Testis (tissue), 2 donors: ENCODE measurements at regions not wholly inside any gene's neighbourhood (a gene's known extent, or its start where the extent isn't known, plus 50 kb on each side); places are given as distances from the start of the nearest gene placed in this dataset.

ENCODE experiments used
- DNase-seq: peaks from one replicate; pipeline ENCODE4 v3.0.0-alpha.2; 2019
- H3K27ac ChIP-seq, 2 donors: fragments of 200-600 bp; sonication (generic); one replicate each; pipeline ENCODE4 v1.5.1; 2019
- H3K27me3 ChIP-seq: fragments of 200-600 bp; sonication (generic); one replicate; pipeline ENCODE4 v1.5.1; 2019
- H3K36me3 ChIP-seq: fragments of 200-600 bp; sonication (generic); one replicate; pipeline ENCODE4 v1.5.1; 2017; ENCODE audit warnings: low read depth; ENCODE audit errors: missing control alignments
- H3K4me1 ChIP-seq: fragments of 200-600 bp; sonication (generic); one replicate; pipeline ENCODE4 v1.5.1; 2019
- H3K4me3 ChIP-seq, 2 donors: fragments of 200-600 bp; sonication (generic); one replicate each; pipeline ENCODE4 v1.5.1; 2017 to 2019
- H3K9me3 ChIP-seq: fragments of 200-600 bp; sonication (generic); one replicate; pipeline ENCODE4 v1.5.1; 2017
- POLR2A ChIP-seq: fragments of 450-650 bp; IDR thresholded peaks from one replicate; pipeline ENCODE4 v1.6.1; 2017; ENCODE audit warnings: antibody characterized with exemption, mild to moderate bottlenecking, moderate library complexity
- WGBS, 2 donors: methylation state at CpG; one replicate each; pipeline ENCODE4 v1.1.5; 2018; 5-methylcytosine and 5-hydroxymethylcytosine counted together
- intact Hi-C: fragments of 100-400 bp; cut with DNase I; formaldehyde crosslinking; loops from one replicate; pipeline ENCODE4 v1.15.1; 2023; ENCODE audit warnings: low total_unique reads
- TF ChIP-seq, protein P1 (sequence below), 3 experiments: fragments of 450-650 bp in 2 of 3; fragments of 200-600 bp in 1 of 3; sonication (generic) in 1 of 3; IDR thresholded peaks; one replicate each; pipeline ENCODE4 v1.5.1; 2016 to 2019; ENCODE audit warnings: antibody characterized with exemption in 3 of 3, mild to moderate bottlenecking in 2 of 3, moderate library complexity in 1 of 3

GRCh38 chr2:34670482-34670881 lies 1071.4 kb upstream of the FAM98A start:
- no peaks in the 10 kb centered on the region for H3K27me3 ChIP-seq
- intact Hi-C loops: no loop called here
- TF ChIP-seq POLR2A: no peak
- TF ChIP-seq, protein P1, sequence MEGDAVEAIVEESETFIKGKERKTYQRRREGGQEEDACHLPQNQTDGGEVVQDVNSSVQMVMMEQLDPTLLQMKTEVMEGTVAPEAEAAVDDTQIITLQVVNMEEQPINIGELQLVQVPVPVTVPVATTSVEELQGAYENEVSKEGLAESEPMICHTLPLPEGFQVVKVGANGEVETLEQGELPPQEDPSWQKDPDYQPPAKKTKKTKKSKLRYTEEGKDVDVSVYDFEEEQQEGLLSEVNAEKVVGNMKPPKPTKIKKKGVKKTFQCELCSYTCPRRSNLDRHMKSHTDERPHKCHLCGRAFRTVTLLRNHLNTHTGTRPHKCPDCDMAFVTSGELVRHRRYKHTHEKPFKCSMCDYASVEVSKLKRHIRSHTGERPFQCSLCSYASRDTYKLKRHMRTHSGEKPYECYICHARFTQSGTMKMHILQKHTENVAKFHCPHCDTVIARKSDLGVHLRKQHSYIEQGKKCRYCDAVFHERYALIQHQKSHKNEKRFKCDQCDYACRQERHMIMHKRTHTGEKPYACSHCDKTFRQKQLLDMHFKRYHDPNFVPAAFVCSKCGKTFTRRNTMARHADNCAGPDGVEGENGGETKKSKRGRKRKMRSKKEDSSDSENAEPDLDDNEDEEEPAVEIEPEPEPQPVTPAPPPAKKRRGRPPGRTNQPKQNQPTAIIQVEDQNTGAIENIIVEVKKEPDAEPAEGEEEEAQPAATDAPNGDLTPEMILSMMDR (IDR thresholded peaks at IDR 0.05): no peak
- no peaks in the 10 kb centered on the region for H3K36me3 ChIP-seq
- no peak for DNase-seq
- no peaks in the 10 kb centered on the region for H3K4me1 ChIP-seq
- H3K4me3 ChIP-seq: no peak overlapping the region
- 73 to 87% methylated on average over 3 of the region's 3 CpGs for WGBS, 2 donors
- no peak overlapping the region for H3K27ac ChIP-seq
- H3K9me3 ChIP-seq: no peaks in the 10 kb centered on the region

DNA sequence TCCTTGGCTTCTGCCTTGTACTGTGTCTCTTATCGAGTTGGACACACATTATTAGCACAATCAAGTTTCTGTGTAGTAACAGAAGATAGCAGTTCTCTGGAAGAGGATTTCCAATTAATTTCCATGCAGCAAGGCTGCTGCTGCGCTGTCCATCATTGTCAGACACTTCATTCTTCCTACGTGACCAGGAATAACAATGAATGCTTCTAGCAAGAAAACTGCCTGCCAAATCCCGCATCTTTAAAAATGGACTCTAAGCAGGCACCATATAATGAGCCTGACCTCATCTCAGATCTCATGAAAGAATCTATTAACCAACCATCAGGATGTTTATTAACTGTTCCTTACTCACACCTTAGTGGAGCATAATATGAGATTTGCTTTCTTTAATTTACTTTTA lies 1067.7 kb upstream of the FAM98A start:
- no peak for DNase-seq
- intact Hi-C loops: no loop called here
- no peak for TF ChIP-seq POLR2A
- TF ChIP-seq, protein P1 (IDR thresholded peaks at IDR 0.05): no peak
- no peaks in the 10 kb centered on the region for H3K4me1 ChIP-seq
- no peak overlapping the region for H3K4me3 ChIP-seq
- H3K36me3 ChIP-seq: no peaks in the 10 kb centered on the region
- no peaks in the 10 kb centered on the region for H3K9me3 ChIP-seq
- no peaks in the 10 kb centered on the region for H3K27me3 ChIP-seq
- no peak overlapping the region for H3K27ac ChIP-seq
- 63 to 66% methylated on average over 4 of the region's 4 CpGs for WGBS, 2 donors

DNA sequence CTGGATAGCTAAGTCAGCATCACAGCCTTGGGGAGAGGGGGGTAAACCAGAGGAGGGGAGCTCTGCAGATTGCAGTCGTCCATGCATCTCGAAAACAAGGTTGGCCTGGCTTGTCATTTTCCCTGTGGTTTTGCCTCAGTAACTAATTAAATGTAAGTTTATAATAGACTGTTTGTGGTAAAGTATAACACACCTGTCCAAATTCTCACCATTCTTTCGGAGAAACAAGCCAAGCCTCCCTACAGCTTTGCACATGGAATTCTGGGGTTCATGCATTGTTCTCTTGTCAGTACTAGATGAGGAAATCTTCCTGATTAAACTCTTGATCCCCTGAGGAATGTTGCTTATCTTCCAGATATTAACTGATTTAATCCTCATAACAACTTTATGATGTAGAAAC lies 1065.2 kb upstream of the FAM98A start:
- Histone ChIP-seq H3K36me3 (no peaks in the 10 kb centered on the region), H3K9me3 (no peaks in the 10 kb centered on the region), H3K4me3 (no peak overlapping the region), H3K27ac (no peak overlapping the region), H3K4me1 (no peaks in the 10 kb centered on the region), H3K27me3 (no peaks in the 10 kb centered on the region)
- WGBS, 2 donors: 86 to 94% methylated on average over 3 of the region's 3 CpGs
- TF ChIP-seq POLR2A: no peak
- TF ChIP-seq, protein P1 (IDR thresholded peaks at IDR 0.05): no peak
- intact Hi-C loops: no loop called here
- DNase-seq: no peak

- TF ChIP-seq POLR2A: no peak
- TF ChIP-seq, protein P1 (IDR thresholded peaks at IDR 0.05): no peak
Measured at GRCh38 chr2:34663314-34663713, 1064.2 kb upstream of the FAM98A start.

GRCh38 chr2:34660741-34661140 lies 1061.6 kb upstream of the FAM98A start:
- Histone ChIP-seq H3K4me3 (no peak overlapping the region), H3K9me3 (no peaks in the 10 kb centered on the region), H3K27me3 (no peaks in the 10 kb centered on the region), H3K27ac (no peak overlapping the region), H3K36me3 (no peaks in the 10 kb centered on the region), H3K4me1 (no peaks in the 10 kb centered on the region)
- DNase-seq: no peak
- 37 to 68% methylated on average over 4 of the region's 4 CpGs for WGBS, 2 donors
- intact Hi-C loops: no loop called here
- TF ChIP-seq, protein P1 (IDR thresholded peaks at IDR 0.05): no peak
- TF ChIP-seq POLR2A: no peak

More at GRCh38 chr2:34663314-34663713, 1064.2 kb upstream of the FAM98A start:
- 85 to 92% methylated on average over 2 of the region's 2 CpGs for WGBS, 2 donors
- no peak for DNase-seq
- no peaks in the 10 kb centered on the region for H3K27me3 ChIP-seq
- H3K27ac ChIP-seq: no peak overlapping the region
- intact Hi-C loops: no loop called here
- H3K4me3 ChIP-seq: no peak overlapping the region
- no peaks in the 10 kb centered on the region for H3K9me3 ChIP-seq
- H3K4me1 ChIP-seq: no peaks in the 10 kb centered on the region
- H3K36me3 ChIP-seq: no peaks in the 10 kb centered on the region
